ENCODE measurements at regions not wholly inside any gene's neighbourhood (a gene's known extent, or its start where the extent isn't known, plus 50 kb on each side); places are given as distances from the start of the nearest gene placed in this dataset.

- POLR2A ChIA-PET, result no interaction called here
- no peak for FAIRE-seq
- WGBS (ENCODE audit: missing lambda C conversion rate), result 6% methylated on average over 2 of the region's 2 CpGs
- TF ChIP-seq BCL3 (IDR thresholded peaks at IDR 0.05) (no peak), BHLHE40 (IDR thresholded peaks at IDR 0.05; ENCODE audit: low read depth, low read length) (no peak), HEYL (CRISPR knock-in tag; IDR thresholded peaks at IDR 0.05) (no peak), NFE2L2 (conservative IDR thresholded peaks at IDR 0.05; ENCODE audit: low read length) (no peak), CEBPB (IDR thresholded peaks at IDR 0.05) (no peak), FOSL2 (IDR thresholded peaks at IDR 0.05) (no peak), FOSL2 (CRISPR knock-in tag; IDR thresholded peaks at IDR 0.05) (no peak)
- CTCF ChIA-PET, result interaction anchor here (1.0 kb wide), 1 partner anchor 179 kb away, joined by 3 read pairs; no protein-coding TSS in a partner anchor
- no peak for DNase-seq (ENCODE audit: low read depth in 1 of 2, low spot score in 1 of 2)
- H3K9me3 ChIP-seq, result no peaks in the 10 kb centered on the region
- no peak overlapping the region for H3K27ac ChIP-seq
- no peak overlapping the region for H3K4me3 ChIP-seq
- no peak overlapping the region for H3K4me2 ChIP-seq
- ATAC-seq, result no peak
- no peaks in the 10 kb centered on the region for H3K4me1 ChIP-seq
Measured at GRCh38 chr11:80144897-80145594, 704.2 kb upstream of the TENM4 start.

- Histone ChIP-seq H3K4me2 (no peak overlapping the region), H3K27ac (no peak overlapping the region), H3K9me3 (no peaks in the 10 kb centered on the region), H3K4me3 (no peak overlapping the region), H3K4me1 (no peaks in the 10 kb centered on the region)
- ChIA-PET POLR2A (no interaction called here), CTCF (no interaction called here)
- WGBS (ENCODE audit: missing lambda C conversion rate), result 27% methylated on average over 3 of the region's 3 CpGs
- ATAC-seq, result no peak
- no peak for TF ChIP-seq FOSB (CRISPR knock-in tag; IDR thresholded peaks at IDR 0.05)
- no peak for TF ChIP-seq TFCP2L1 (CRISPR knock-in tag; IDR thresholded peaks at IDR 0.05)
- no peak for TF ChIP-seq SMC3 (IDR thresholded peaks at IDR 0.05)
- no peak for TF ChIP-seq POLR2A (IDR thresholded peaks at IDR 0.05; ENCODE audit: low read length)
- no peak for TF ChIP-seq CHD4 (IDR thresholded peaks at IDR 0.05; ENCODE audit: borderline replicate concordance)
- no peak for TF ChIP-seq E2F6 (IDR thresholded peaks at IDR 0.05; ENCODE audit: borderline replicate concordance, low read depth)
- no peak for TF ChIP-seq HDAC2 (IDR thresholded peaks at IDR 0.05)
- no peak for TF ChIP-seq CTCF (IDR thresholded peaks at IDR 0.05)
- TF ChIP-seq NFE2L2 (conservative IDR thresholded peaks at IDR 0.05; ENCODE audit: low read length), result no peak
- no peak for TF ChIP-seq HOXA7 (CRISPR knock-in tag; IDR thresholded peaks at IDR 0.05)
- TF ChIP-seq RNF2 (IDR thresholded peaks at IDR 0.05; ENCODE audit: borderline replicate concordance, low read depth), result no peak
- TF ChIP-seq ZNF302 (CRISPR knock-in tag; IDR thresholded peaks at IDR 0.05), result no peak
- TF ChIP-seq BHLHE40 (IDR thresholded peaks at IDR 0.05; ENCODE audit: low read depth, low read length), result no peak
- no peak for TF ChIP-seq CHD2 (IDR thresholded peaks at IDR 0.05; ENCODE audit: low read length, partially characterized antibody)
- TF ChIP-seq MAFK (IDR thresholded peaks at IDR 0.05; ENCODE audit: partially characterized antibody), result no peak
- FAIRE-seq, result no peak
- no peak for DNase-seq (ENCODE audit: low read depth in 1 of 2, low spot score in 1 of 2)
Measured at GRCh38 chr11:80136991-80137390, 696.2 kb upstream of the TENM4 start.

GRCh38 chr11:80129396-80129795 lies 688.6 kb upstream of the TENM4 start:
- DNase-seq (ENCODE audit: low read depth in 1 of 2, low spot score in 1 of 2), result no peak
- POLR2A ChIA-PET, result no interaction called here
- Histone ChIP-seq H3K4me1 (no peaks in the 10 kb centered on the region), H3K27ac (no peak overlapping the region), H3K4me3 (no peak overlapping the region), H3K4me2 (no peak overlapping the region), H3K9me3 (no peaks in the 10 kb centered on the region)
- CTCF ChIA-PET, result no interaction called here
- no peak for FAIRE-seq
- ATAC-seq, result no peak
- TF ChIP-seq ZC3H11A (IDR thresholded peaks at IDR 0.05) (no peak), ZSCAN20 (CRISPR knock-in tag; IDR thresholded peaks at IDR 0.05) (no peak), REST (IDR thresholded peaks at IDR 0.05) (no peak), GATA3 (IDR thresholded peaks at IDR 0.05; ENCODE audit: borderline replicate concordance) (no peak), JUN (IDR thresholded peaks at IDR 0.05) (no peak), MAX (IDR thresholded peaks at IDR 0.05) (no peak), HDAC2 (IDR thresholded peaks at IDR 0.05) (no peak)
